GM23338 (cell line): ENCODE measurements at regions not wholly inside any gene's neighbourhood (a gene's known extent, or its start where the extent isn't known, plus 50 kb on each side); places are given as distances from the start of the nearest gene placed in this dataset.

Experiments used
- ATAC-seq: fragments of 200-7000 bp; cut with Tn5 transposase; 3 replicates; pipeline ENCODE4 v1.9.1; 2020
- DNase-seq: peaks from one replicate; pipeline ENCODE4 v3.0.0-alpha.2; 2015; ENCODE audit warnings: low spot score
- H2AFZ ChIP-seq: fragments of 200-600 bp; sonication (generic); 2 replicates; pipeline ENCODE4 v1.8.0; 2016; ENCODE audit warnings: antibody characterized with exemption, mild to moderate bottlenecking, moderate library complexity
- H3F3A ChIP-seq: fragments of 200-600 bp; sonication (generic); replicated peaks from 2 replicates; pipeline ENCODE4 v1.8.0; 2017; ENCODE audit warnings: antibody characterized with exemption, mixed run types, low read depth
- H3K27ac ChIP-seq: fragments of 200-600 bp; sonication (generic); 2 replicates; pipeline ENCODE4 v1.6.1; 2016; ENCODE audit warnings: low read depth
- H3K27me3 ChIP-seq: fragments of 200-600 bp; sonication (generic); 2 replicates; pipeline ENCODE4 v1.8.0; 2016; ENCODE audit warnings: mild to moderate bottlenecking, mixed run types, moderate library complexity; ENCODE audit not compliant: insufficient read depth
- H3K36me3 ChIP-seq: fragments of 200-600 bp; sonication (generic); 2 replicates; pipeline ENCODE4 v1.8.0; 2016; ENCODE audit warnings: mild to moderate bottlenecking; ENCODE audit not compliant: insufficient read depth
- H3K4me1 ChIP-seq: fragments of 200-600 bp; sonication (generic); 2 replicates; pipeline ENCODE4 v1.8.0; 2016; ENCODE audit warnings: mild to moderate bottlenecking, moderate library complexity; ENCODE audit not compliant: insufficient read depth
- H3K4me2 ChIP-seq: fragments of 200-600 bp; sonication (generic); 2 replicates; pipeline ENCODE4 v1.7.1; 2017; ENCODE audit warnings: mixed run types
- H3K4me3 ChIP-seq: fragments of 200-600 bp; sonication (generic); 2 replicates; pipeline ENCODE4 v1.6.1; 2016; ENCODE audit warnings: mixed run types
- H3K79me2 ChIP-seq: fragments of 200-600 bp; sonication (generic); replicated peaks from 2 replicates; pipeline ENCODE4 v1.8.0; 2017; ENCODE audit warnings: mild to moderate bottlenecking; ENCODE audit not compliant: insufficient read depth
- H3K9me2 ChIP-seq: fragments of 200-600 bp; sonication (generic); 2 replicates; pipeline ENCODE4 v1.8.0; 2017; ENCODE audit not compliant: insufficient read depth
- H4K20me1 ChIP-seq: fragments of 200-600 bp; sonication (generic); replicated peaks from 2 replicates; pipeline ENCODE4 v1.8.0; 2017; ENCODE audit warnings: mild to moderate bottlenecking; ENCODE audit not compliant: insufficient read depth
- H3K27ac Mint-ChIP-seq: 2 replicates; pipeline ENCODE4 v1.8.0; 2020; ENCODE audit warnings: inconsistent platforms, mild to moderate bottlenecking, moderate library complexity, mixed read lengths
- H3K27me3 Mint-ChIP-seq: 3 replicates; pipeline ENCODE4 v1.8.0; 2022; ENCODE audit warnings: low read depth, mild to moderate bottlenecking, moderate library complexity, mixed read lengths, inconsistent platforms; ENCODE audit not compliant: insufficient read depth, poor library complexity
- H3K36me3 Mint-ChIP-seq: 3 replicates; pipeline ENCODE4 v1.8.0; 2021; ENCODE audit warnings: low read depth, mild to moderate bottlenecking, inconsistent platforms, moderate library complexity, mixed read lengths
- H3K4me1 Mint-ChIP-seq: 3 replicates; pipeline ENCODE4 v1.8.0; 2020; ENCODE audit warnings: mild to moderate bottlenecking, inconsistent platforms, mixed read lengths
- H3K4me3 Mint-ChIP-seq: 3 replicates; pipeline ENCODE4 v1.8.0; 2021; ENCODE audit warnings: moderate library complexity, mild to moderate bottlenecking, inconsistent platforms, mixed read lengths
- H3K9me3 Mint-ChIP-seq: 3 replicates; pipeline ENCODE4 v1.8.0; 2020; ENCODE audit warnings: moderate library complexity, mild to moderate bottlenecking, inconsistent platforms, mixed read lengths
- CREB1 ChIP-seq: fragments of 250-450 bp; sonication (Bioruptor Pico); IDR thresholded peaks from 2 replicates; pipeline ENCODE4 v1.5.0; 2020; ENCODE audit warnings: low read depth, mild to moderate bottlenecking, moderate library complexity
- EZH2phosphoT487 ChIP-seq: fragments of 200-600 bp; sonication (generic); IDR thresholded peaks from one replicate; pipeline ENCODE4 v1.8.1; 2018; ENCODE audit warnings: antibody characterized with exemption; ENCODE audit not compliant: unreplicated experiment
- NANOG ChIP-seq: IDR thresholded peaks from 2 replicates; pipeline ENCODE4 v1.6.1; 2016; ENCODE audit warnings: antibody characterized with exemption, borderline replicate concordance
- POLR2AphosphoS5 ChIP-seq: IDR thresholded peaks from 2 replicates; pipeline ENCODE4 v1.6.1; 2016; ENCODE audit warnings: antibody characterized with exemption, low read depth
- STAT1 ChIP-seq: IDR thresholded peaks from one replicate; pipeline ENCODE4 v1.6.1; 2016; ENCODE audit warnings: antibody characterized with exemption; ENCODE audit not compliant: unreplicated experiment
- ZNF114 ChIP-seq: fragments of 250-450 bp; sonication (Bioruptor Pico); IDR thresholded peaks from 2 replicates; pipeline ENCODE4 v1.5.0; 2020; ENCODE audit warnings: mild to moderate bottlenecking, moderate library complexity
- TF ChIP-seq, protein P1 (sequence below): IDR thresholded peaks from one replicate; pipeline ENCODE4 v1.6.1; 2018; ENCODE audit warnings: antibody characterized with exemption; ENCODE audit not compliant: unreplicated experiment
- TF ChIP-seq, protein P2 (sequence below), 2 experiments: fragments of 200-600 bp in 1 of 2; sonication (generic) in 1 of 2; conservative IDR thresholded peaks; 2 replicates each; pipeline versions ENCODE4 v1.5.1 to v1.6.1; 2016 to 2017; ENCODE audit warnings: antibody characterized with exemption in 2 of 2, low read depth in 2 of 2, mild to moderate bottlenecking in 2 of 2, moderate library complexity in 1 of 2
- TF ChIP-seq, protein P3 (sequence below): IDR thresholded peaks from 2 replicates; pipeline ENCODE4 v1.6.1; 2016; ENCODE audit warnings: antibody characterized with exemption

DNA sequence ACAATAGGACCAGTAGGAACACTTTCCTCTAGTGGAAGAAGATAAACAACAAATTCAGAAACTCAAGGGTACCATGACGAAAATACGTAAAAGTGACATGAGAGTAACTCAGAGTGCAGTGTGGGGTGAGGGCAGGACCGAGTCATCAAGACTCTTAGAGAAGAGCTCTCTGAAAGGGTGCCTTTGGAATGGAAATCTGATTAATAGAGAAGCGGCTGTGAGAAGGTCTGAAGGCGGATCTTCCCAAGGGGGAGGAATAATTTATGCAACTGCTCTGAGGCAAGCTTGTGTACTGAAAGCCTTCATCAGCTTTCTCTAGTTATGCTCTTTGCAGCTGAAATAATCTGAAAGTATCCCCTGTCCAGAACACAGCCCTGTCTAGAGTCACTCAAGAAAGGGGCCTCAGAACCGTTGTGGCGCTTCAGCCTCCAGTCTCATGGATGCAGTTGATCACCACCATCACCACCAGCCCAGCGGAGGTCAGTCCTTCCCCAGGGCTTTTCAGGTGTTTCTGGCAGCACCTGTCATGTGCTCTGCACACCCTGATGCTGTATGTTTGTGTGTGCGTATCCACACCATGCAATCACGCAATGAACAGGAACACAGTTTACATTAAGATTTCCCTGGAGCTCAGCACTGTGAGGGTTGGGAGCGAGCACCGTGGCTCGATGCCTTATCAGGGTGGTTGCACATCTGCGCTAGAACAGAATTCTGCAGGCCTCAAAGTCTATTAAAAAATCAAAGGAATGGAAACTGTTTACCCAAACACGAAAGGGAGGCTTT lies 396.5 kb downstream of the SMOC2 start:
- Histone ChIP-seq H3K4me2 (peak overlapping the region; percentile 46), H3K27ac (no peak overlapping the region)
- peak; percentile 79 for ATAC-seq

DNA sequence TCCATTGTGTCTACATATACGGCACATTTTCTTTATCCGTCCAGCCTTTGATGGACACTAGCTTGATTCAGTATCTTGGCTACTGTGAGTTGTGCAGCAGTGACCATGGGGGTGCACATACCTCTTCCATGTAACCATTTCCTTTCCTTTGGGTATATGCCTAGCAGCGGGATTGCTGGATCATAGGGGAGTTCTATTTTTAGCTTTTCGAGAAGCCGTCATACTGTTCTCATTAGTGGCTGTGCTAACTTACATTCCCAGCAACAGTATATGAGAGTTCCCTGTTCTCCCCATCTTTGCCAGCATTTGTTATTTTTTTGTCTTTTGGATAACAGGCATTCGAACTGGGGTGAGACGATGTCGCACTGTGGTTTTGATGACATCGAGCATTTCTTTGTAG lies 395.0 kb downstream of the SMOC2 start:
- H3K36me3 Mint-ChIP-seq = no peaks in the 10 kb centered on the region; the same call in 2 of the 3 replicates
- H3K27ac ChIP-seq = no peak overlapping the region

More for the DNA sequence above, 396.5 kb downstream of the SMOC2 start:
- Histone ChIP-seq H3K36me3 (no peaks in the 10 kb centered on the region), H3K79me2 (no peaks in the 10 kb centered on the region), H3K4me3 (no peak overlapping the region), H2AFZ (no peak overlapping the region), H3K27me3 (no peaks in the 10 kb centered on the region), H4K20me1 (no peaks in the 10 kb centered on the region), H3K9me2 (no peaks in the 10 kb centered on the region), H3K4me1 (peaks cover 27% of the 10 kb centered on the region), H3F3A (no peaks in the 10 kb centered on the region)
- Mint-ChIP-seq H3K27ac (peak overlapping the region; percentile 28; the same call in 1 of the 2 replicates), H3K4me1 (peaks cover 51% of the 10 kb centered on the region), H3K36me3 (no peaks in the 10 kb centered on the region; the same call in 2 of the 3 replicates), H3K27me3 (peaks cover 21% of the 10 kb centered on the region), H3K9me3 (no peaks in the 10 kb centered on the region; the same call in 2 of the 3 replicates), H3K4me3 (peak overlapping the region; percentile 35)
- peak; percentile 32 for DNase-seq
- no peak for TF ChIP-seq POLR2AphosphoS5
- TF ChIP-seq CREB1 (CRISPR knock-in tag) = 0 out of 2 replicates have a peak, but pooled peaks have one; percentile 19

More for the DNA sequence above, 395.0 kb downstream of the SMOC2 start:
- no peak overlapping the region for H3K27ac Mint-ChIP-seq
- Histone ChIP-seq H3K27me3 (no peaks in the 10 kb centered on the region), H3K36me3 (no peaks in the 10 kb centered on the region), H3K4me1 (peaks cover 32% of the 10 kb centered on the region), H4K20me1 (no peaks in the 10 kb centered on the region), H3K4me3 (no peak overlapping the region), H2AFZ (no peak overlapping the region), H3K79me2 (no peaks in the 10 kb centered on the region), H3K4me2 (no peak overlapping the region), H3F3A (no peaks in the 10 kb centered on the region), H3K9me2 (no peaks in the 10 kb centered on the region)
- DNase-seq = no peak
- H3K4me3 Mint-ChIP-seq = no peak overlapping the region
- no peak for ATAC-seq
- TF ChIP-seq EZH2phosphoT487 = no peak
- no peak for TF ChIP-seq CREB1 (CRISPR knock-in tag)
- no peak for TF ChIP-seq POLR2AphosphoS5
- no peak for TF ChIP-seq STAT1
- TF ChIP-seq, protein P1, sequence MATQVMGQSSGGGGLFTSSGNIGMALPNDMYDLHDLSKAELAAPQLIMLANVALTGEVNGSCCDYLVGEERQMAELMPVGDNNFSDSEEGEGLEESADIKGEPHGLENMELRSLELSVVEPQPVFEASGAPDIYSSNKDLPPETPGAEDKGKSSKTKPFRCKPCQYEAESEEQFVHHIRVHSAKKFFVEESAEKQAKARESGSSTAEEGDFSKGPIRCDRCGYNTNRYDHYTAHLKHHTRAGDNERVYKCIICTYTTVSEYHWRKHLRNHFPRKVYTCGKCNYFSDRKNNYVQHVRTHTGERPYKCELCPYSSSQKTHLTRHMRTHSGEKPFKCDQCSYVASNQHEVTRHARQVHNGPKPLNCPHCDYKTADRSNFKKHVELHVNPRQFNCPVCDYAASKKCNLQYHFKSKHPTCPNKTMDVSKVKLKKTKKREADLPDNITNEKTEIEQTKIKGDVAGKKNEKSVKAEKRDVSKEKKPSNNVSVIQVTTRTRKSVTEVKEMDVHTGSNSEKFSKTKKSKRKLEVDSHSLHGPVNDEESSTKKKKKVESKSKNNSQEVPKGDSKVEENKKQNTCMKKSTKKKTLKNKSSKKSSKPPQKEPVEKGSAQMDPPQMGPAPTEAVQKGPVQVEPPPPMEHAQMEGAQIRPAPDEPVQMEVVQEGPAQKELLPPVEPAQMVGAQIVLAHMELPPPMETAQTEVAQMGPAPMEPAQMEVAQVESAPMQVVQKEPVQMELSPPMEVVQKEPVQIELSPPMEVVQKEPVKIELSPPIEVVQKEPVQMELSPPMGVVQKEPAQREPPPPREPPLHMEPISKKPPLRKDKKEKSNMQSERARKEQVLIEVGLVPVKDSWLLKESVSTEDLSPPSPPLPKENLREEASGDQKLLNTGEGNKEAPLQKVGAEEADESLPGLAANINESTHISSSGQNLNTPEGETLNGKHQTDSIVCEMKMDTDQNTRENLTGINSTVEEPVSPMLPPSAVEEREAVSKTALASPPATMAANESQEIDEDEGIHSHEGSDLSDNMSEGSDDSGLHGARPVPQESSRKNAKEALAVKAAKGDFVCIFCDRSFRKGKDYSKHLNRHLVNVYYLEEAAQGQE = no peak
- no peak for TF ChIP-seq ZNF114 (CRISPR knock-in tag)
- TF ChIP-seq, protein P2, sequence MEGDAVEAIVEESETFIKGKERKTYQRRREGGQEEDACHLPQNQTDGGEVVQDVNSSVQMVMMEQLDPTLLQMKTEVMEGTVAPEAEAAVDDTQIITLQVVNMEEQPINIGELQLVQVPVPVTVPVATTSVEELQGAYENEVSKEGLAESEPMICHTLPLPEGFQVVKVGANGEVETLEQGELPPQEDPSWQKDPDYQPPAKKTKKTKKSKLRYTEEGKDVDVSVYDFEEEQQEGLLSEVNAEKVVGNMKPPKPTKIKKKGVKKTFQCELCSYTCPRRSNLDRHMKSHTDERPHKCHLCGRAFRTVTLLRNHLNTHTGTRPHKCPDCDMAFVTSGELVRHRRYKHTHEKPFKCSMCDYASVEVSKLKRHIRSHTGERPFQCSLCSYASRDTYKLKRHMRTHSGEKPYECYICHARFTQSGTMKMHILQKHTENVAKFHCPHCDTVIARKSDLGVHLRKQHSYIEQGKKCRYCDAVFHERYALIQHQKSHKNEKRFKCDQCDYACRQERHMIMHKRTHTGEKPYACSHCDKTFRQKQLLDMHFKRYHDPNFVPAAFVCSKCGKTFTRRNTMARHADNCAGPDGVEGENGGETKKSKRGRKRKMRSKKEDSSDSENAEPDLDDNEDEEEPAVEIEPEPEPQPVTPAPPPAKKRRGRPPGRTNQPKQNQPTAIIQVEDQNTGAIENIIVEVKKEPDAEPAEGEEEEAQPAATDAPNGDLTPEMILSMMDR (conservative IDR thresholded peaks at IDR 0.05; ENCODE audit: low read depth in 2 of 2) = no peak
- no peak for TF ChIP-seq NANOG
- TF ChIP-seq, protein P3, sequence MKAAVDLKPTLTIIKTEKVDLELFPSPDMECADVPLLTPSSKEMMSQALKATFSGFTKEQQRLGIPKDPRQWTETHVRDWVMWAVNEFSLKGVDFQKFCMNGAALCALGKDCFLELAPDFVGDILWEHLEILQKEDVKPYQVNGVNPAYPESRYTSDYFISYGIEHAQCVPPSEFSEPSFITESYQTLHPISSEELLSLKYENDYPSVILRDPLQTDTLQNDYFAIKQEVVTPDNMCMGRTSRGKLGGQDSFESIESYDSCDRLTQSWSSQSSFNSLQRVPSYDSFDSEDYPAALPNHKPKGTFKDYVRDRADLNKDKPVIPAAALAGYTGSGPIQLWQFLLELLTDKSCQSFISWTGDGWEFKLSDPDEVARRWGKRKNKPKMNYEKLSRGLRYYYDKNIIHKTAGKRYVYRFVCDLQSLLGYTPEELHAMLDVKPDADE = no peak
- peaks cover 55% of the 10 kb centered on the region for H3K4me1 Mint-ChIP-seq
- peaks cover 21% of the 10 kb centered on the region for H3K27me3 Mint-ChIP-seq
- H3K9me3 Mint-ChIP-seq = no peaks in the 10 kb centered on the region; the same call in 2 of the 3 replicates
